GM19455 (cell line): ENCODE measurements at regions not wholly inside any gene's neighbourhood (a gene's known extent, or its start where the extent isn't known, plus 50 kb on each side); places are given as distances from the start of the nearest gene placed in this dataset.

Experiments
- ATAC-seq: cut with Tn5 transposase; IDR thresholded peaks from one replicate; pipeline ENCODE4 v1.9.1; 2021; ENCODE audit not compliant: unreplicated experiment

DNA sequence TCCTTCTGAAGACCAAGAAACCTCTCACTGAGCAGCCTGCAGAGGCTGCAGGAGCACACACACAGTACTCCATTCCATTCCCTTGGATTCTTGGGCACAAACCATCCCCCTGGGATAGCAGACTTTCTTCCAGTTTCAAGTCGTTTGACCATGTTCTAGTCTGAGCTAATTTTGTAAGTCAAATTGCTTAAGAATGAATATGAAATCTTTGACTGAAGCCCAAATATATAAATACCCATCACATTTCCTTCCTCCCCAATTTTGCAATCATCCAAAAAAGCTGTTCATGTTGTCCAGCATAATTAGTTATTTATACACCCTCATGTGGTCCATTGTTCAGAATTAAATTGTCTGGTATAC is 231.2 kb upstream of the TPRG1 start:
- ATAC-seq, result no peak

GRCh38 chr3:188941103-188941502 is 230.7 kb upstream of the TPRG1 start:
- ATAC-seq, result no peak

DNA sequence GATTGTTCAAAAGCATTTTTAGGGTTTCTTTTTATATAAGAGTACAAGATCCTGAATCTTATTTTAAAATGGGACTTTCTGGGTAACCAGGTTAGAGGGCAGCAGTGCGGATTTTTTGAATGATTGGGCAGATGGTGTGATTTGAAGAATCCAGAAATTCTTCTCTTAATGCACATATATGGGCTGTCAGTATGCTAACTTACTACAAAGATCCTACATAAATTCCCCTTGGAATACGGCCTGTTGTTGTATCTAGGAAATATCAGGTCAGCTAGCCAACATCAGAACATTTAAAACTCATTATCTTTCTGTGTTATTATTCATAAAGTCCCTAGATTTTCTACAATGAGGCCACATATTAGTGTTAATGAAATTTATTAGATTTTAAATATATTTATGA is 229.6 kb upstream of the TPRG1 start:
- ATAC-seq, result no peak

GRCh38 chr3:188943591-188943990 is 228.2 kb upstream of the TPRG1 start:
- ATAC-seq, result no peak

DNA sequence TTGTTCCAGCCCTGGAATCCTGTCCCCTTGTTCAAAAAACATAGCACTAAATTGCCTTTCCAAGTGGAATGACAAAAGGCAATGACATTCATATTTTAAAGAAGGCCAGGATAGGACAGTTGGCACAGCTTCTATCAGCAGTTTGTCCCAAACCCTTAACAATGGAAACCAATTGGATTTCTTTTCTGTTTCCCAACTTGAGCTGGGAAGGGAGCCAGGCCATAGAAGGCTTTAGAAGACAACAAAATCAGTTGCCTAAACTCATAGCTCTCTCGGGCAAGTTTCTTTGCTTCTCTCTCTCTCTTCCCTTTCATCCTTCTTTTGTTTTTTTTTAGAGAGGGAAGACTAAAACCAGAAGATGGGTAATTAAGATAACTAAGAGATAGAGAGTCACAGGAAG is 227.7 kb upstream of the TPRG1 start:
- no peak for ATAC-seq

- no peak for ATAC-seq
Observed at GRCh38 chr3:188946351-188947240, 225.2 kb upstream of the TPRG1 start.

DNA sequence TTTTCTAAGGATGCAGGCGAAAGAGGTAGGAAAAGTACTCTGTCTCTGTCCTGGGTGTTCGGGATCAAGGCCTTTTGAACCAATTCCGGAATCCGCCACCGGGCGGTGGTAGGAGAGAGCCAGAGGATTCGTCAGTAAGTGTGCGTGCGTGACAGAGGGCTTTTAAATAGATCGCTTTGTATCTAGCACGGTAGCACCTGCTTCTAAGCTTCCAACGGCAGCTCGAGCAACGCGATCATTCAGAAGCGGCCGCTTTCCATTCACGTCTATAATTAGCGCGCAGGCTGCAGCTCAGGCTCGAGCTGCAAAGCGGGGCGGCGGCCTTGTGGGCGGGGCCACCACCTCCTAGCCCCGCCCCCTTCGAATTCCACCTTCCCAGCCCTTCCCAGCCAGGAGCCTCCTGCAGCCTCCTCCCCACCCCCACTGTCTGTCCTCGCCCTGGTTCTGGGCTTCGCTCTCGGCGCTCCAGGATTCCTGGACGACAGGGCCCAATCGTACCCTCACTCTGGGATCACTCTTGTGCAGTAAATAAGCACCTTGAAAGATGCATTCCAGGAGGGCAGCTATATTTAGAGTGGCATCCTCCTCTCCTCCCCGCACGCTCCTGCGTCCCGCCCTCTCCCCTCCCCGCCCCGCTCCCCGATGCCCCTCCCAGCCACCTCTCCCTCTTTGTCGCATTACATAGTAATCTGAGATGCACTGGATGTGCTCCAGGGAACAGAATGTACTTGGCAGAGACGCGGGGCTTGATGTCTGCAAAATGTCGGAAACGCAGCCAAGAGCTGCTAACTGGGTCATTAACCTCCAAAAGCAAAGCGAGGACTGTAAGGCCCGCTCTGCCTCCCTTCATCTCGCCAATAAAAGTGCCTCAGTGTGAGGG is 224.1 kb upstream of the TPRG1 start:
- no peak for ATAC-seq

DNA sequence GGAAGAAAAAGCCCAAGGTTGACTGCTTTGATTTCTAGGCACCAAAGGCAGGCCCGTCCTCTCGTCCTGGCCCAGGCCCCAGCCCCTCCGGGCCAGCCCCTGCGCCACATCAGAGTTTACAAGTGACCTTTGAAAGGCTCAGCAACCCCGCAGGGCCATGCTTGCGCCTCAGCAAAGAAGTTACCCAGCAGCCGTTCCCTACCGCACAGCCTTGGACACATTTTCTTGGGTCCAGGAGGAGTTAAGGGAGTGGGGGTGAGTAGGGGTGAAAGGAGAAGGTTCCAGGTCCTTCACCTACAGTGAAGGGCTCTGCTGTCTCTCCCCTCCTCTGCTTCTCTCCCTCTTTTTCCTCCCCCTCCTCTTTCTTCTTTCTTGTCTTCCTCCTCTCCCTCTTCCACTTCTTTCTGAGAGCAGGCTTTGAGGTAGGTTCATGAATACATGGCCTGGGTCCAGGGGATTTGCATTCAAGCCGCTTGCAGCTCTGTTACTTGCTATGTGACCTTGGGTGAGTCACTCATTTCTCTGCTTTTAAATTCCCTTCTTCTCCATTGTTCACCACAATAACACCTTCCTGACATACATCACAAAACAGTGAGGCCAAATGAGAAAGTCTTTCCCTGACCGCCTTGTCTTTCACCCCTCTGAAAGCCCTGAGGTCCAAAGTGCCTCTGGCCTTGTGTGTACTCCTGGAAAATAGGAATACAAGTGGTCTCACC is 223.3 kb upstream of the TPRG1 start:
- no peak for ATAC-seq

DNA sequence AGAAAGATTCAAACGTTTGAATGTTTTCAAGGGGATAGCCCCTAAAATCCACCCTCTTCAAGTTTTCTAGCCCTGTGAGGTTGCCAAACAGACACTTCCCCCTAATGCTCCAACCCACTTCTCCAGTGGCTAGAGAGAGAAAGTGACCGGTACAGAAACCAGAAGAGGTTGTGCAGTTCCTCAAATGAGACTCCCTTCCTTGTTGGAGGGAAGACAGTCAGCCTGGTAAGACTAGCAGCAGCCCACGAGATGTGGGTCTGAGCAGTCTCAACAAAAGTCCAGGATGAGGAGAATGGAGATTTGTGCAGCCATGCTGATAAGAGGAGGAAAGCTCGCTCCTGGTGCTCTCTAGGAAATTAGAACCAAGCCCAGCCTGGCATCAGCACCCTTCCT is 222.8 kb upstream of the TPRG1 start:
- no peak for ATAC-seq

DNA sequence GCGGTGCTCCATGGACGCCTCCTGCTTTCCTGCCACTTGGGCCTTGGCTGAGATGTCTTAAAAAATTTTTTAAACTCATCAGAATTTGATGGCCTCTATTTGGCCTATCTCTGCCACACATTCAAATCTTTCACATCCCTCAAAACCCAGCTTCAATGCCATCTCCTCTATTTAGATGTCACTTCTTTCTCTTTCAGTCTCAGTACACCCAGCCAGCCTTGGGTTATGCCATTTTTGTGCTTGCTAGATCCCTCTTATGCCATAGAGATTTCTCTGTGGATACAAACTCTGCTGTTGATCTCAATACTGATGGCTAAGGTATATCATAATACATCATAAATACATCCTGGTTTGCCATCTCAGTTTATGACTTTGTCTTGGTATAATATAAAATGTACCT is 222.3 kb upstream of the TPRG1 start:
- ATAC-seq, result no peak

DNA sequence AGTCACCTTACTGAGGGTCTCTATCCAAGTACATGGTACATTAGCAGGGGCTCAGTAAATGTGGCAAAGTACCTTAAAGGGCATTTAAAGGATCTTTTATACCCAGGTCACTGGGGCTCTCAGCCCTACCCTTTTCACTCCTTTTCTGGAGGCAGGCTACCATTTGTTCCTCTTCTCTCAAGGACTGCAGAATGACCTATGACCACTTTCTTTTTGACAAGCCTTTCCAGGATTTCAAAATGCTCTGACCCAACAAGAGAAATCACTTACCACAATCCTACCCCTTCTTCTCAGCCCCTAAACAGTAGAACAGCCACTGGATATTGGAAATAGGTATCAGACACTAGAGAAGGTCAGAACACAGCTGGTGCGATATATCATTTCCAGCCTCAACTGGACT is 221.8 kb upstream of the TPRG1 start:
- no peak for ATAC-seq

GRCh38 chr3:188950832-188951489 is 220.8 kb upstream of the TPRG1 start:
- no peak for ATAC-seq

DNA sequence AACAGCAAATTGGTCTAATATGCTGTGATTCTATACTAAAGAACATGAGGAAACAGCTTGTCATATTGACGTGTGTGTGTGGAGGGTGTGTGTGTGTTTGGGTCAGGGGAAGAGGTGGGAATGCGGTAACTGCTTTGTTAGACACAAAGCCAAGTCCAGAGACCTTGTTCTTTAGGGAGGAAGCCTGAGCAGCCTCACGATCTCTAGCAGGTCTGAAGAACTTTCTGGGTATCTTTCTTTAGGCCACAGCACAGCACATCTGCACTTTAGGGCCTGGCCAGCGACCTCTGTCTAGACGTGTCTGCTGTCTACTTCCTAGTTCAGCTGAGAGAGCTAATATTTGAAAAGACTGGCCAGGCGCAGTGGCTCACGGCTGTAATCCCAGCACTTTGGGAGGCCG is 220.0 kb upstream of the TPRG1 start:
- no peak for ATAC-seq

DNA sequence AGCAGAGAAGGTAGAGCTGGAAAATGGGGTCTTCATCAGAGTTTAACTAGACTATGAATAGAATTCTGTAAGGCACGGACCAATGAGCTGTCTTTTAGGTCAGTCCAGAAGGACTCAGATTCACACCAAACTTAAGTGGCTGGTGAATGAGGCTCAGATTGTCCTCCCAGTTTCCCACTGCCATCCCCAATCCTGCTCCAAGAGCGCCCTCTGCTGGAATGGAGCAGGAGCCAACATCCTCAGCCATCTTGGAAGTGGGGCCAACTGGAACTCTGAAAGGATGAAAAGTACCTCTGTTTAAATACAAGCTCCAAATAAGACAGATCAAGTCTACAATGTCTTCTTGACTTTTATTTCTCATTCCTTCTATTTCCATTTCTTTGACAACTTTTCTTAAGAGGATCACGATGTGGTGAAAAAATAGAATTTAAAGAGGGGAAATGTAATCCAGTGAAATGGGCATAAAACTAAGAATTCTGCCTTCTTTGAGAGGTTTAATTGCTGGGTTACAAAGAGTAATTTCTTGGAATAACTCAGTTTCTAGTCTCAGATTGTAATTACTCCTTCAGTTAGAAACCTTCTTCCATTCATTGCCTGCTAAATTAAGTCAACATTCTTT is 217.1 kb upstream of the TPRG1 start:
- ATAC-seq, result no peak

- ATAC-seq, result no peak
Observed at GRCh38 chr3:188955919-188956318, 215.9 kb upstream of the TPRG1 start.

DNA sequence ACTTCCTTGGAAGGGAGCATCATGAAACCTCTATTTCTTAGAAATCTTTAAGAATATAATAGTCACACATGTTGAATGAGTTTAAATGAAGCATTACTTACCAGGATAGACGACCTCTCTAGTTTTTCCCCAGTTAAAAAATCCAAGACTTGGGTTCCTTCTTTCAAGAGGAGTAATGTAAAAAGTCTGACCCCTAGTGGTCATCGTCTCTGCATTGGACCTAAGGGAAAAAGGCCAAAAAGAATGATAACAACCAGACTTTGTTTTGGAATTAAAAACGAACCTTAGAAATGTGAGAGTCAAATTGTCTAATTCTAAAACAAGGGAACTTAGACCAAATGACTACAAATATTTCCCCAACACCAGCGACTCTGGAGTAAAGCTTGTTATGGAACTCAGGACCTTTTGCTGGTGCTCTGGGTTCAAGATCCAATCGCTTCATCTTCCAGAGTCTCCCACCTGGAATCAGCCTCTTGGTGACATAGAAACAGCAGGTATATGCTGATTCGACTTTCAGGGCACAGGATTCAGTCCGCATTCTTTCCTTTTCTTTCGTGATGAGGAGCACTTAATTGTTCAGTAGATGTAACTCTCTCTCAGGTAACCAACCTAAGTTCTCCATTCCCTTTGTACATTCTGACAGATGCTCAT is 214.8 kb upstream of the TPRG1 start:
- ATAC-seq, result no peak

- ATAC-seq, result no peak
Observed at GRCh38 chr3:188959013-188959412, 212.8 kb upstream of the TPRG1 start.

- ATAC-seq, result no peak
Observed at GRCh38 chr3:188962253-188963247, 209.2 kb upstream of the TPRG1 start.

- ATAC-seq, result no peak
Observed at GRCh38 chr3:188964957-188965356, 206.8 kb upstream of the TPRG1 start.
